HG02623 (cell line): ENCODE measurements at regions not wholly inside any gene's neighbourhood (a gene's known extent, or its start where the extent isn't known, plus 50 kb on each side); places are given as distances from the start of the nearest gene placed in this dataset.
A peak's percentile ranks its signal among the peaks of the same experiment; 100 is the strongest.

ENCODE experiments used
- ATAC-seq: cut with Tn5 transposase; IDR thresholded peaks from one replicate; pipeline ENCODE4 v1.9.1; 2021; ENCODE audit warnings: moderate library complexity; ENCODE audit not compliant: unreplicated experiment

- ATAC-seq = no peak
Observed at GRCh38 chr4:45368832-45369231, 642.5 kb upstream of the GNPDA2 start.

GRCh38 chr4:45363931-45364330 lies 637.6 kb upstream of the GNPDA2 start:
- ATAC-seq = no peak

- no peak for ATAC-seq
Observed at GRCh38 chr4:45358573-45359506, 632.5 kb upstream of the GNPDA2 start.

GRCh38 chr4:45353161-45353560 lies 626.8 kb upstream of the GNPDA2 start:
- ATAC-seq = no peak

- peak; percentile 89 for ATAC-seq
Observed at GRCh38 chr4:45350438-45350837, 624.1 kb upstream of the GNPDA2 start.

GRCh38 chr4:45349859-45350258 lies 623.5 kb upstream of the GNPDA2 start:
- ATAC-seq = no peak

GRCh38 chr4:45346816-45347435 lies 620.6 kb upstream of the GNPDA2 start:
- no peak for ATAC-seq

- ATAC-seq = no peak
Observed at GRCh38 chr4:45345558-45345957, 619.2 kb upstream of the GNPDA2 start.

GRCh38 chr4:45331802-45332201 lies 605.4 kb upstream of the GNPDA2 start:
- no peak for ATAC-seq

GRCh38 chr4:45327544-45327943 lies 601.2 kb upstream of the GNPDA2 start:
- no peak for ATAC-seq

GRCh38 chr4:45324455-45325417 lies 598.4 kb upstream of the GNPDA2 start:
- ATAC-seq = no peak

GRCh38 chr4:45323453-45324058 lies 597.2 kb upstream of the GNPDA2 start:
- peak; percentile 51 for ATAC-seq

- ATAC-seq = no peak
Observed at GRCh38 chr4:45317739-45318138, 591.4 kb upstream of the GNPDA2 start.

- ATAC-seq = no peak
Observed at GRCh38 chr4:45317276-45317675, 590.9 kb upstream of the GNPDA2 start.

- no peak for ATAC-seq
Observed at GRCh38 chr4:45316257-45316656, 589.9 kb upstream of the GNPDA2 start.

GRCh38 chr4:45302828-45303227 lies 576.5 kb upstream of the GNPDA2 start:
- no peak for ATAC-seq

GRCh38 chr4:45294464-45294863 lies 568.1 kb upstream of the GNPDA2 start:
- no peak for ATAC-seq

- ATAC-seq = no peak
Observed at GRCh38 chr4:45293335-45293734, 567.0 kb upstream of the GNPDA2 start.

GRCh38 chr4:45292844-45293243 lies 566.5 kb upstream of the GNPDA2 start:
- ATAC-seq = no peak

- no peak for ATAC-seq
Observed at GRCh38 chr4:45284400-45285085, 558.2 kb upstream of the GNPDA2 start.
